PC-9 (cell line): ENCODE measurements at regions not wholly inside any gene's neighbourhood (a gene's known extent, or its start where the extent isn't known, plus 50 kb on each side); places are given as distances from the start of the nearest gene placed in this dataset.

Experiments used
- BruUV-seq: library from RNA; stranded (reverse); fragments of 400-500 nt; replicated peaks from 2 replicates; lab custom pipeline; 2021; lab: Mats Ljungman, UMichigan
- CTCF ChIA-PET: fragments of 300-600 bp; sonication (Branson Sonifier 250); formaldehyde crosslinking; loops from one replicate; lab custom pipeline; 2022; ENCODE audit warnings: antibody characterized with exemption; lab: Charles Lee
- POLR2A ChIA-PET: fragments of 300-600 bp; sonication (Branson Sonifier 250); formaldehyde crosslinking; loops from one replicate; lab custom pipeline; 2022; ENCODE audit warnings: antibody characterized with exemption; ENCODE audit not compliant: unreplicated experiment; lab: Charles Lee
- DNase-seq, 2 experiments: peaks; one replicate each; pipeline versions ENCODE4 v3.0.0 to v3.0.0-alpha.2; 2015 to 2022; ENCODE audit warnings: mixed read lengths in 1 of 2
- H2AFZ ChIP-seq: fragments of 200-600 bp; sonication (generic); 2 replicates; pipeline ENCODE4 v1.8.1; 2017; ENCODE audit warnings: antibody characterized with exemption
- H3F3A ChIP-seq: fragments of 200-600 bp; sonication (generic); 2 replicates; pipeline ENCODE4 v1.8.1; 2017; ENCODE audit warnings: antibody characterized with exemption, mild to moderate bottlenecking, low read depth; ENCODE audit not compliant: insufficient read depth
- H3K27ac ChIP-seq: fragments of 200-600 bp; sonication (generic); 2 replicates; pipeline ENCODE4 v1.6.1; 2016; ENCODE audit warnings: mixed run types
- H3K27me3 ChIP-seq: fragments of 200-600 bp; sonication (generic); 2 replicates; pipeline ENCODE4 v1.6.1; 2016; ENCODE audit warnings: low read depth, mixed run types; ENCODE audit not compliant: insufficient read depth
- H3K36me3 ChIP-seq: fragments of 200-600 bp; sonication (generic); 2 replicates; pipeline ENCODE4 v1.6.1; 2016; ENCODE audit warnings: low read depth, mixed run types
- H3K4me1 ChIP-seq: fragments of 200-600 bp; sonication (generic); replicated peaks from 2 replicates; pipeline ENCODE4 v1.6.1; 2016; ENCODE audit warnings: mixed run types; ENCODE audit not compliant: insufficient read depth
- H3K4me2 ChIP-seq: fragments of 200-600 bp; sonication (generic); 2 replicates; pipeline ENCODE4 v1.6.1; 2017; ENCODE audit warnings: mixed run types
- H3K4me3 ChIP-seq: fragments of 200-600 bp; sonication (generic); 2 replicates; pipeline ENCODE4 v1.6.1; 2016; ENCODE audit warnings: mixed run types
- H3K79me2 ChIP-seq: fragments of 200-600 bp; sonication (generic); 2 replicates; pipeline ENCODE4 v1.6.1; 2017; ENCODE audit warnings: low read depth, mixed run types
- H3K9me2 ChIP-seq: fragments of 200-600 bp; sonication (generic); 2 replicates; pipeline ENCODE4 v1.8.1; 2017; ENCODE audit warnings: mild to moderate bottlenecking; ENCODE audit not compliant: insufficient read depth
- H3K9me3 ChIP-seq: fragments of 200-600 bp; sonication (generic); 2 replicates; pipeline ENCODE4 v1.8.1; 2016; ENCODE audit warnings: low read depth; ENCODE audit not compliant: insufficient read depth
- H4K20me1 ChIP-seq: fragments of 200-600 bp; sonication (generic); 2 replicates; pipeline ENCODE4 v1.8.1; 2017; ENCODE audit not compliant: insufficient read depth
- CTCF ChIP-seq: fragments of 200-600 bp; sonication (generic); conservative IDR thresholded peaks from 2 replicates; pipeline ENCODE4 v1.6.1; 2017; ENCODE audit warnings: mixed run types, antibody characterized with exemption, mild to moderate bottlenecking, moderate library complexity
- EZH2 ChIP-seq: fragments of 200-600 bp; sonication (generic); IDR thresholded peaks from 2 replicates; pipeline ENCODE4 v1.8.0; 2017; ENCODE audit warnings: antibody characterized with exemption, low read depth
- intact Hi-C: fragments of 100-400 bp; cut with micrococcal nuclease; formaldehyde crosslinking; loops from one replicate; pipeline ENCODE4 v1.10.0; 2022; ENCODE audit not compliant: unreplicated experiment

GRCh38 chr18:73933685-73934084 is 213.9 kb downstream of the FBXO15 start:
- Histone ChIP-seq H3K27me3 (no peaks in the 10 kb centered on the region), H3K36me3 (no peaks in the 10 kb centered on the region), H2AFZ (no peak overlapping the region), H3K4me2 (no peak overlapping the region), H3K79me2 (no peaks in the 10 kb centered on the region), H3K27ac (no peak overlapping the region), H3K9me2 (no peaks in the 10 kb centered on the region), H4K20me1 (no peaks in the 10 kb centered on the region), H3K4me3 (no peak overlapping the region), H3K9me3 (no peaks in the 10 kb centered on the region), H3F3A (no peaks in the 10 kb centered on the region), H3K4me1 (no peaks in the 10 kb centered on the region)
- CTCF ChIA-PET = no interaction called here
- no peak for DNase-seq
- intact Hi-C loops = no loop called here
- BruUV-seq = no TSS peak
- POLR2A ChIA-PET = no interaction called here
- TF ChIP-seq EZH2 (no peak), CTCF (no peak)

DNA sequence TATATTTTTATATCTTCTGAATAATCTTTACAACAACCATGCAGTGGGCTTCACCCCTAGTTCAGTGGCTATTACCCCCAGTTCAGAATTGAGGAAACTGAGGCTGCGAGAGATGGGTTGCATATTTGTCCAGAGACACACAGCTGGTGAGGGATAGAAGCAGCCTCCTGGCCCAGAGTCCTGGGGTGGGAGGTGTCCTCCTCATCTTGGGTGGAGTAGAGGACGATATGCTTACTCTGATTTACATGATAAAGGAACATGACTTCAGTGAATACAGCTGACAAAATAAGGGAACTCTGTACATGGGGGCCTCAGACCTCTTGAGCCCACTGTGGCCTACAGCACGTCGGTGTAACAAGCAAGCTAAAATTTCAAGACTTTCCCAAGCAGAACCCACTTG is 214.7 kb downstream of the FBXO15 start:
- Histone ChIP-seq H3K4me2 (no peak overlapping the region), H3K36me3 (no peaks in the 10 kb centered on the region), H3K9me3 (no peaks in the 10 kb centered on the region), H3K79me2 (no peaks in the 10 kb centered on the region), H3K27ac (no peak overlapping the region), H3K4me1 (no peaks in the 10 kb centered on the region), H2AFZ (no peak overlapping the region), H3F3A (no peaks in the 10 kb centered on the region), H3K27me3 (no peaks in the 10 kb centered on the region), H3K4me3 (no peak overlapping the region), H3K9me2 (no peaks in the 10 kb centered on the region), H4K20me1 (no peaks in the 10 kb centered on the region)
- BruUV-seq = no TSS peak
- POLR2A ChIA-PET = interaction anchor here (0.6 kb wide), 1 partner anchor 89 kb away, joined by 5 read pairs; no protein-coding TSS in a partner anchor
- TF ChIP-seq EZH2 (no peak), CTCF (no peak)
- CTCF ChIA-PET = no interaction called here
- DNase-seq = no peak
- intact Hi-C loops = no loop called here

- H3K27ac ChIP-seq = no peak overlapping the region
- H2AFZ ChIP-seq = no peak overlapping the region
- intact Hi-C loops = no loop called here
- H3F3A ChIP-seq = no peaks in the 10 kb centered on the region
- TF ChIP-seq CTCF (no peak), EZH2 (no peak)
- no TSS peak for BruUV-seq
- POLR2A ChIA-PET = no interaction called here
- no peak for DNase-seq
- H3K27me3 ChIP-seq = no peaks in the 10 kb centered on the region
- no peaks in the 10 kb centered on the region for H3K4me1 ChIP-seq
- no peaks in the 10 kb centered on the region for H3K9me3 ChIP-seq
- CTCF ChIA-PET = no interaction called here
- H3K4me3 ChIP-seq = no peak overlapping the region
- H3K4me2 ChIP-seq = no peak overlapping the region
- no peaks in the 10 kb centered on the region for H3K36me3 ChIP-seq
- no peaks in the 10 kb centered on the region for H3K9me2 ChIP-seq
- H4K20me1 ChIP-seq = no peaks in the 10 kb centered on the region
- H3K79me2 ChIP-seq = no peaks in the 10 kb centered on the region
Measured at GRCh38 chr18:73927496-73927895, 220.1 kb downstream of the FBXO15 start.
